ENCODE measurements at regions not wholly inside any gene's neighbourhood (a gene's known extent, or its start where the extent isn't known, plus 50 kb on each side); places are given as distances from the start of the nearest gene placed in this dataset.
"Not testable (repeated sequence)": the region's sequence is repeated elsewhere in the genome, so short reads cannot be mapped to it uniquely, and the experiment has no call there.

DNA sequence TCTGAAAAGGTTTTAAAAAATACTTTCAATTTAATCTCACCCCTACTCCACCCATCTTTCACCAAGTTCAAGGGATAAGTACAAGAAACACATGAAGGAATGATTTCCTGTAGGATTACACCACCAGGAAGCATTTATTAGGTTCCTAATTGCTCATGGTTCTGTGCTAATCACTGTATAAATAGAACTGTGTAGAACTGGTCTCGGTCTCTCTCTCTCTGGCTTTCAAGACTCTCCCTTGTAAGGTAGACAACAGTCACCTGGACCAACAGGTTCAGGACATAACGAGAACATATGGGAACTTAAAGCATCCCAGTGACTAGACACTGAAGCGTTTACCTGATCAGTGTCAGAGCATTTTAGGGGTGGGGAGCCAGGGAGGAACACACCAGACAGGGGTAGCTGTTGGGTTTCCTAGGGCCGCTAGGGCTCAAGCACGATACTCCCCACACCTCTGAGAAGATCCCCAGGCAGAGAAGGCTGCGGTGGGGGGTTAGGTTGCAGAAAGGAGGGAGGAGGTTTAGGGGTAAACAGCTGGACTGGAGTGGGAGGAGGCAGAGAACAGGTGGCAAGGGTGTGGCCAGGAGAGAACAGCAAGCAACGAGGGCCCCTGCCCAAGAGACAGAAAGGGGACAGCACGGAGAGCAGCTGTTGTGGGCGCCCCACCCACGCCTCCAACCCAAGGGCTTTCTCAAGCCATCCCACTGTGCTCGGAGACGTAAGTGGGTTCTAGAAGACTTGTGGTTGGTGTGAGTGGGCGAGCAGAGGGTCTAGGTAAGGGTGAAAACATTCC is 52.5 kb upstream of the USP6NL start:
- ATAC-seq, result peak; percentile 20 to 32

GRCh38 chr10:11663126-11663515 is 51.7 kb upstream of the USP6NL start:
- ATAC-seq, result not testable (repeated sequence)

GRCh38 chr10:11661441-11661840 is 50.0 kb upstream of the USP6NL start:
- no peak for ATAC-seq

All from activated CD4-positive, CD25-positive, alpha-beta regulatory T cell treated with anti-CD3 and anti-CD28 coated beads, Interleukin-2, amount 50 U/mL, for 24 hours (primary cell).